ENCODE measurements at regions not wholly inside any gene's neighbourhood (a gene's known extent, or its start where the extent isn't known, plus 50 kb on each side); places are given as distances from the start of the nearest gene placed in this dataset.

- DNase-seq (ENCODE audit: low read depth) = no peak
Observed at GRCh38 chr22:44591146-44591790, 93.2 kb upstream of the RTL6 start.

- DNase-seq (ENCODE audit: low read depth) = no peak
Observed at GRCh38 chr22:44590291-44590690, 92.3 kb upstream of the RTL6 start.

GRCh38 chr22:44589831-44590230, 91.8 kb upstream of the RTL6 start:
- no peak for DNase-seq (ENCODE audit: low read depth)

GRCh38 chr22:44588348-44588747, 90.3 kb upstream of the RTL6 start:
- DNase-seq (ENCODE audit: low read depth) = no peak

GRCh38 chr22:44587737-44588310, 89.8 kb upstream of the RTL6 start:
- no peak for DNase-seq (ENCODE audit: low read depth)

GRCh38 chr22:44586999-44587736, 89.1 kb upstream of the RTL6 start:
- DNase-seq (ENCODE audit: low read depth) = no peak

- DNase-seq (ENCODE audit: low read depth) = no peak
Observed at GRCh38 chr22:44586351-44586990, 88.4 kb upstream of the RTL6 start.

- DNase-seq (ENCODE audit: low read depth) = no peak
Observed at GRCh38 chr22:44585559-44586350, 87.7 kb upstream of the RTL6 start.

- no peak for DNase-seq (ENCODE audit: low read depth)
Observed at GRCh38 chr22:44584256-44584902, 86.3 kb upstream of the RTL6 start.

- DNase-seq (ENCODE audit: low read depth) = no peak
Observed at GRCh38 chr22:44583854-44584253, 85.8 kb upstream of the RTL6 start.

- no peak for DNase-seq (ENCODE audit: low read depth)
Observed at GRCh38 chr22:44583061-44583760, 85.2 kb upstream of the RTL6 start.

GRCh38 chr22:44582016-44582415, 84.0 kb upstream of the RTL6 start:
- no peak for DNase-seq (ENCODE audit: low read depth)

- no peak for DNase-seq (ENCODE audit: low read depth)
Observed at GRCh38 chr22:44581096-44581435, 83.0 kb upstream of the RTL6 start.

- no peak for DNase-seq (ENCODE audit: low read depth)
Observed at GRCh38 chr22:44580176-44581095, 82.4 kb upstream of the RTL6 start.

GRCh38 chr22:44578516-44579230, 80.6 kb upstream of the RTL6 start:
- DNase-seq (ENCODE audit: low read depth) = no peak

GRCh38 chr22:44578110-44578457, 80.1 kb upstream of the RTL6 start:
- DNase-seq (ENCODE audit: low read depth) = no peak

GRCh38 chr22:44577391-44578109, 79.5 kb upstream of the RTL6 start:
- DNase-seq (ENCODE audit: low read depth) = no peak

GRCh38 chr22:44576311-44577260, 78.6 kb upstream of the RTL6 start:
- no peak for DNase-seq (ENCODE audit: low read depth)
